Medulla oblongata (tissue), 1 donor: ENCODE measurements at regions not wholly inside any gene's neighbourhood (a gene's known extent, or its start where the extent isn't known, plus 50 kb on each side); places are given as distances from the start of the nearest gene placed in this dataset.

Experiments
- DNase-seq: peaks from one replicate; pipeline ENCODE4 v3.0.0-alpha.2; 2015; ENCODE audit errors: extremely low spot score

DNA sequence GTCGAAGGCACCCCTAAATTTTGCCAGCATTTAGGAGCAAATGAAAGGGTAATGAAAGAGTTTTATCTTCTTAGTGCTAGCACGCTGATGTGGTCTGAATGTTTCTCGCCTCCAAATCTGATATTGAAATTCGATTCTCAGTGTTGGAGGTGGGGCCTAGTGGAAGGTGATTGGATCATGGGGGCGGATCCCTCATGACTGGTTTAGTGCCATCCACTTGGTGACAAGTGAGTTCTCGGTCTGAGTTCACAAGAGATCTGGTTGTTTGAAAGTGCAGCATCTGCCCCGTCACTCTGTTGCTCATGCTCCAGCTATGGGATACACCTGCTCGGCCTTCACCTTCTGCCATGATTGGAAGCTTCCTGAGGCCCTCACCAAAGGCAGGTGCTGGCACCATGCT is 75.1 kb upstream of the ZBTB40 start:
- no peak for DNase-seq

DNA sequence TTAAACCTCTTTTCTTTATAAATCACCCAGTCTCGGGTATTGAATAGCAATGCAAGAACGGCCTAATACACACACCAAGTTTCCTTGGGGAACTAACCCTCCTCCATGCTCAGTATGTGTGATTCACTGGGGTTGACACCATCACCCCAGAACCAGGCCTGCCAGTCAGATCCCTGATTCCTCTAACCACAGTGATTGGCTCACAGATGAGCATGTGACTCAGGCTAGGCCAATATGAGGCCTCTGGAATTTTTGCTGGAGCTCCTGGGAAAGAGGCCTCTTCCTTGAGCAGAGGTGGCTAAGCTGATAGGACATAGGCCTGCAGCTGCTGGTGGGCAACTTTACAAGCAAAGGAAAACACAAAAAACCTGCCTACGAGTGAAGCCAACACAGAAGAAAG is 74.7 kb upstream of the ZBTB40 start:
- no peak for DNase-seq

DNA sequence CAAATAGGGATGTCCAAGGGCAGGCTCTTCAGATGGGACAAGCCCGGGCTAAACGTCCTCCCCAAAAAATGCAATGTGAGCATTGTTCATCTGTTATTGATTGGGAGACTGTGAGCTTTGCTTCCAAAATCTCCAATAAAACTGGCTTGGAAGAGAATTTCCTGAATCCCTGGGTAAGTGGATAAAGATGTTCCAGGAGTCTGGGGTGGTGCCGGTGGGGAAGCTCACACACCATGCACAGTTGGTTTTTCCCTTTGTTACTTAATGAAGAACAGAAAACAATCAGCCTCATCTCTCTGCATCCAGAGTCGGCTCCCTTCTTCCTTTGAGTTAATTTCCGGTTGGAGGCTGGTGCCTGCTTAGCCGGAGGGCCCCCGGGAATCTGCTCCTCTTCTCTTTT is 72.1 kb upstream of the ZBTB40 start:
- no peak for DNase-seq

DNA sequence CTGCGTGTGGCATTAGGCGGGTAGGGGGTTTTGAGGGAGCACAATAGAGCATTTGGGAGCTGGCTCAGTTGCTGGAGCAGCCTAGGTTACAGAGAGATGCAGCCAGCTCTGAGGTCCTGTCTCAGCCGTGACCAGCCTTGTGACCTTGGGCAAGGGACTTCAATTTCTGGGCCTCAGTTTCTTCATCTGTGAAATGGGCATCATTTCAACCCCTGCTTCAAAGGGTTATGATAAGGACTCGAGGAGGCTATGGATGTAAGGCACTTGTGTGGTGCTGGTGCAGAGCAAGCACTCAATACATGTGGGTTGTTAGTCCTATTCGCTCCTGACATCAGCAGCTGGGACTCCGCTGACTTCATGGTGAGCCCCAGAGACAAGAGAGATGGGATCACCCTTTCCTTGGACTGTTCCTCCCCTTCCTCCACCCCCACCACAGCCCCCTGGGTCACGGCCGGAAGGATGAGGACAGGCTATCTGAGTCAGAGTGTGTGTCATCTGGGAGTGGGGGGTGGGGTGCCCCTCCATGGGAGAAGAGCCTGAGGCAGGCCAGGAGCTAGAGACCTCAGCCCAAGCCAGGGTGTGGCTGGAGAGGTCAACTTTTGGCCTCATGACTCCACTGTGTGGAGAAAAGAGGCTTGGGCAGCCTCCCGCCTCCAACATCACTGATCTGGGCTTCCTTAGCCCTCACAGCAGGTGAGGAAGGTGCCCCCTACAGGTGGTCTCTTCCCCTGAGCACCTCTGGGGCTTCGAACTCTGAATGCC is 71.4 kb upstream of the ZBTB40 start:
- DNase-seq, result no peak

DNA sequence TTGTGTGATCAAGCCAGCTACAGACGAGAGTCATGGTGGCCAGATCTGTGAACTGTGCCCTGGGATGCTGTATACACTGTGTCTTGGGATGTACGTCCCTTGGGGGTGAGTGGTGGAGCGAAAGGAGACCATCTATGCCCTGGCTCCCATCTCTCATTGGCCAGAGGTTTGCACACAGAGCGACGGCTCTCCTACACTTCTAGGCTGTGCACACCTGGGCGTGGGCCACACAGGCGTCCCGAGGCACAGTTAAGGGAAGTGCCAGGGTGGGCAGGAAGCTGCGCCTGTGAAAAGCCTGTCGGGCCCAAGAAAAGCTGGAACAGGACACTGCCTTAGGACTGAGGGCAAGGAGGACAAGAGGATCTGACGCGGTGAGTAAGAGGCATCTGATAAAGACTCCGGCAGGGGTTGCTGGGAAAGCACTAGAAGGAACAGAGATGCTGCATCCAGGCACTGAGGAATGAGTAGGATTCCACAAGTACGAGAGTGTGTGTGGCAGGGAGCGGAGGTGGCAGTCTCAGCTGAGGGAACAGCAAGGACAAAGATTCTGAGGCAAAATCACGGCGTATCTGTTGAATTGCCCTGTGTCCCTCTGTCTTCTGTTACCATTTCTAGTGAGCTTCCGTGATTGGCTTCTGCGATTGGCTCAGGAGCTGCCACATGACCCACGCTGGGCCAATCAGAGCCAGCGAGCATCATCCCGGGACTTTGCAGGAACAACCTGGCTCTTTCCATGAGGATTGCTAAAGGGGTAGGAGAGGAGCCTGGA is 67.9 kb upstream of the ZBTB40 start:
- DNase-seq, result no peak

DNA sequence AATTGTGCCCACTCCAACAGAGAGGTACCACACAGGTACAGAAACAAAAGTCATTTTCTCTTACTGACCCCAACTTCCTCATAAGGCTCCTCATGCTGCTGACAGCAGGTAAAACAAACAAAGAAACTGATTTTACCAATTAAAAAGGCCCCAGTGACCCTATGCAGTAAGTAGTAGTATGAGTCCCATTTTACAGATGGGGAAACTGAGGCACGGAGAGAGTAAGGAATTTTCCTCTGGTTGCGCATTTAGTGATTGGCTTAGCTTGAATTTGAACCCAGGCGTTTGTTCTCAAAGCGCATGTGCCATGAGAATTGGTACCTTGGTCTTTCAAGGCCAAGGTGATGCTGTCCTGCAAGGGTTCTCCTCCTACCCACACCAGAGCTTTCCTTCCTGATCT is 66.1 kb upstream of the ZBTB40 start:
- no peak for DNase-seq

DNA sequence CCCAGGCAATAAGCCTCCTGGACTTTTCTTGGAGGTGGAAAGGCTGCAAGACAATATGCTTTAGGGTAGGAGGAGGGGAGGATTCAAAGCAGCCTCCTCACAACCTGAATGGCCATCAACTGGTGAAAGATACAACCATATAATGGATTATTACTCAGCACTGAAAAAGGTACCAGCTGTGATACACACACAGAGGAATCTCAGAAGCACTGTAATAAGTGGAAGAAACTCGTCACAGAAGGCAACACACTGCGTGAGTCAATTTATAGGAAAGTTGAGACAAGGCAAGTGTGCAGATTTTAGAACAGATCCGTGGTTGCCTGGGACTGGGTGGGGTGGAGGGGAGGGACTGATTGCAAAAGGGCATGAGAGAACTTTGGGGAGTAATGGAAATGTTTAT is 64.9 kb upstream of the ZBTB40 start:
- DNase-seq, result no peak

DNA sequence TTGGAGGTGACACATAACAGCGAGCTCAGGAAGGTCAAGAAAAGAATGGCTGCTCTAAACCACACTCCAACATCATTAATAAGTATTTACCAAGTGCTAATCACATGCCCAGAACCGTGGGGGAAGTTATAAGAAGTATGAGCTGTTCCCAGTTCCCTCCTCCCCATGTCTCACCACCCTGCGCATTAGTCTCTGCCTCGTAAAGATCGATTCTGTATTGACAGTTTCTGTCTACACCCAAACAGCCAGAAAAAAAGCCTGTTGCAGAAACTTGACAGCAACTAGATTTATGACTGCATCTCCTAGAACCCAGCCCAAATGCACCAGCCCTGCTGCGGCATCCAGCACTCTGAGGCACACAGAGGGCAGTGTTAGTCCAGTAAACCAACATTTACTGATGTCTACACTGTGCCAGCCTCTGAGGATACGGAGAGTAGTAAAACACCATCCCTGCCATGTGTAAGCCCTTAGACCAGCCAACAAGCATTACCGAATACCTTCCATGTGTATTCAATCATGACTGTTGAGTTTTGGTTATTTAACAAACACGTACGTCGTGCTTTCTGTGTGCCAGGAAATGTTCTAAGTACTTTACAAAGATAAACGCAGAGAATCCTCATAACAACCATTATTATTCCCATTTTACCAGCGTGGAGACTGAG is 63.6 kb upstream of the ZBTB40 start:
- no peak for DNase-seq

DNA sequence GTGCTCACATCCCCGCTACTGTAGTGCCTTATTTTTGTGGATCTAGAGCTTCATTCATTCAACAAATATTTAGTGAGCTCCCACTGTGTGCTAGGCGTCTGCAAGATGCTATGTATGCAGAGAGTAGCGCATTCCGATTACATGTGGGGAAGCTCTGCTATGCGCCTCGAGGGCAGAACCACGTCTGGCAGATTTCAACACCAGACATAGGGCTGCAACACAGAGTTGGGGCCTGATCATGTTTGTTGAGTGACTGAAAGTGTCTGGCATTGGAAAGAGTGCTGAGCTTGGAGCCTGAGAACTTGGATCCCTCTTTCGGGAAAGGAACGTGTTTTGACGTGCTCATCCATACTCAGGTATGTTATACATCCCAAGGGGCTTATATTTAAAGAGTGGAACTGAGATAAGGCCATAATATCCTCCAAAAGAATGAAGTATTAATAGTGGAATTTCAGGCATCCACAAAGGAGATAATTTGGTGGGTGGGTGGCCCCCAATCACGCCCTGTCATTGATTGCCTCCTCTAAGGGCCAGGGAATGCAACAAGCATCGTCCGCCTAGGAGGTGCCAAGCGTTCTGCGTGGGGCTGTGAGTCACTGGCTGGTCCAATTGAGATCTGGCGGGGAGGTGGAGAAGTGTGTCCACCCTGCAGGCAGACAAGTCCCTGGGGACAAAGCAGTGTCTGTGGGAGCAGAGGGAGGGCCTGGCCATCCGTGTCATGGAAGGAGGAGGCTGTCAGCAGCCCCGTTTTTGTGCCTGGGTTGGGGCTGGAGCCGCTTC is 62.8 kb upstream of the ZBTB40 start:
- no peak for DNase-seq

DNA sequence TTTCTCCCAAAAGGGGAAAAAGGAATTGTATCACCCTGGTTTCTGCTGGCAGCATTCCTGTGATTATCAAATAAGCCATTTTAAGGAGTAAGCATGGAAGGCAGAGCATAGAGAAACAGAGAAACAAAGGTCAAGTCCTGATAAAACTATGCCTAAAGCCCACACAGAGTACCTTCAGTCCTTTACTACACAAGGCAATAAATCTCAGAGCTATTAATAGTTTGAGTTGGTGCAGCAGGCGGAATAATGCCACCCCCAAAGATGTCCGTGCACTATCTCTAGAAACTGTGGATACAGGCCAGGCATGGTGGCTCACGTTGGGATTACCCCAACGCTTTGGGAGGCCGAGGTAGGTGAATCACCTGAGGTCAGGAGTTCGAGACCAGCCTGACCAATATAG is 58.1 kb upstream of the ZBTB40 start:
- DNase-seq, result no peak

DNA sequence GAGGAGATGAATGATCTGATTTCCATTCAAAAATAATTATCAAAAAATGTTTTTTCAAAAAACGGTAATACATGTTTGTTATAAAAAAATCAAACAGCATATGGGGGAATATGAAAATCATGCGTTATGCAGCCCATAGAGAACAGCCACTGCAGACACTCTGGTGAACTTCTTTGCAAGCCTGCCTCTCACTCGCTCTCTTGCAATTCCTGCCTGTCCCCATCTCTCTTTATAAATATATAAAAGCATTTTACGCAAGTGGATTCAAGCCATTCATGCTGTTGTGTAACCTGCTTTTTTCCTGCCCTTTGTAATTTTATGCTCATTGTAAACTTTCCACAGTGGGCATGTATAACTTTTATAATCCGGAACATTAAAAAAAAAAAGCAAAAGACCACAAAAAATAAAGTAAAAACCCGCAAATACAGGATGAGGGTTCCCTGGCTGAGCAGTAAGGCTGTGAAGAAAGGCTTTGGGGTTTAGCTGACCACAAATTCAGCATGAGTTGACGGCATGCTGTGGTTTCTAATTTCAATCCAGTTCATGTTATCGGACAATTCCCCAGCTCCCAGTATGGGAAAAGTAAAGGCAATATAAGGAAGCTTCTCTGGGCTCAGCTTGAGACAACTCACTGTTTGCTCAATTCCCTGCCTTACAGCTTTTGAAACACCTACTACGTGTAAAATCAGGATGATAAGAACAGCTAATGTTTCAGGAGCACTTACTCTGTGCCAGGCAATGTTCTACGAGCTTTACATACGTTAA is 52.8 kb upstream of the ZBTB40 start:
- no peak for DNase-seq

DNA sequence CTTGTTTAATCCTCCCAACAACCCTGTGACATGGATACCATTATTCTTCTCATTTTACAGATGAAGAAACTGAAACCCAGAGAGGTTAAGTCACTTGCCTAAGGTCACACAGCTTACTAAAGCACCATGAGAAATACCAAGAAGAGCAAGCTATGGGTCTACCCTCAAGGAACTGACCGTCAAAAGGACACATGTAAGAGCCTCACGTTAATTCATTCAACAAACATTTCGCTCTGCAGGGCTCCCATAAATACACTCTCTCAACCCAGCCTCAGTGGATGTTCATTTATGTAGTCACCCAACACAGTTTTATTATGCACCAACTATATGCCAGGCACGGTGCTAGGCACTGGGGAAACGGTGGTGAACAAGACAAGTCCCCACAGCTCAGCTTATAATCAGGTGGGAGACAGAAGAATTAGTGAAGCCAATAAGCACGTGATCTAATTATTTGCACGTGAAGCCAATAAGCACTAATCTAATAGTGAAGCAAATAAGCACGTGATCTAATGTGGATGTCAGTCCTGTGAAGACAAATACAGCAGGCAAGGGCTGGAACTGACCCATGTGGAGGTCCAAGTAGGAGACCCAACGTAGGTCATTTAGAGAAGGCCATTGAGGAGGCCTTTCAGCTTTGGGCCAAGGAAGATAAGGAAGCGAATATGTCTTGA is 52.1 kb upstream of the ZBTB40 start:
- DNase-seq, result no peak
